ENCODE measurements at regions not wholly inside any gene's neighbourhood (a gene's known extent, or its start where the extent isn't known, plus 50 kb on each side); places are given as distances from the start of the nearest gene placed in this dataset.
"Not testable (repeated sequence)": the region's sequence is repeated elsewhere in the genome, so short reads cannot be mapped to it uniquely, and the experiment has no call there.

GRCh38 chr1:4489486-4489885 lies 164.9 kb upstream of the AJAP1 start:
- dilution Hi-C loops (cut with MboI; ENCODE audit: extremely low pct_ligation_motif_present, low sequenced_read_pairs) (no loop called here), intact Hi-C loops (cut with micrococcal nuclease) (no loop called here)
- Histone ChIP-seq H3K79me2 (ENCODE audit: control insufficient read depth, insufficient read depth, low read length) (no peaks in the 10 kb centered on the region), H3K4me2 (ENCODE audit: insufficient read depth, low read length) (no peak overlapping the region), H3K9ac (replicated peaks; ENCODE audit: extremely low read depth, insufficient read depth, low read length) (no peak overlapping the region), H3K4me1 (ENCODE audit: control insufficient read depth, extremely low read depth, insufficient read depth, low read length) (no peaks in the 10 kb centered on the region), H3K36me3 (ENCODE audit: control insufficient read depth in 2 of 2, extremely low read depth in 1 of 2, insufficient read depth in 2 of 2, low read length in 2 of 2) (no peaks in the 10 kb centered on the region), H3K27ac (ENCODE audit: insufficient read depth, low read depth, low read length) (no peak overlapping the region), H3K9me3 (replicated peaks; ENCODE audit: control insufficient read depth, insufficient read depth, low read length) (peaks cover 2% of the 10 kb centered on the region), H4K20me1 (replicated peaks; ENCODE audit: control insufficient read depth, extremely low read depth, insufficient read depth, low read length) (no peaks in the 10 kb centered on the region), H2AFZ (ENCODE audit: low read depth, low read length) (no peak overlapping the region), H3K27me3 (ENCODE audit: control insufficient read depth in 2 of 2, insufficient read depth in 2 of 2, low read length in 2 of 2) (no peaks in the 10 kb centered on the region), H3K4me3 (replicated peaks in 1 of 3; ENCODE audit: insufficient read depth in 1 of 3, low read depth in 1 of 3, low read length in 3 of 3) (no peak overlapping the region), H3K9me1 (replicated peaks; ENCODE audit: control insufficient read depth, extremely low read depth, insufficient read depth, low read length) (no peaks in the 10 kb centered on the region)
- FAIRE-seq (no peak), DNase-seq (ENCODE audit: low read depth, low spot score) (no peak)
- no peak for TF ChIP-seq MAX (IDR thresholded peaks at IDR 0.05; ENCODE audit: insufficient read depth, insufficient read length)
- ChIA-PET POLR2A (no interaction called here), CTCF (no interaction called here)
- no TSS peak for BruUV-seq (replicated peaks)

GRCh38 chr1:4489992-4490391 lies 164.4 kb upstream of the AJAP1 start:
- H4K20me1 ChIP-seq (replicated peaks; ENCODE audit: control insufficient read depth, extremely low read depth, insufficient read depth, low read length); H3K4me3 ChIP-seq (replicated peaks in 1 of 3; ENCODE audit: insufficient read depth in 1 of 3, low read depth in 1 of 3, low read length in 3 of 3); H3K79me2 ChIP-seq (ENCODE audit: control insufficient read depth, insufficient read depth, low read length); BruUV-seq (replicated peaks); H3K36me3 ChIP-seq (ENCODE audit: control insufficient read depth in 2 of 2, extremely low read depth in 1 of 2, insufficient read depth in 2 of 2, low read length in 2 of 2); CTCF ChIA-PET; H3K9me3 ChIP-seq (replicated peaks; ENCODE audit: control insufficient read depth, insufficient read depth, low read length); H3K9ac ChIP-seq (replicated peaks; ENCODE audit: extremely low read depth, insufficient read depth, low read length); FAIRE-seq; H3K27ac ChIP-seq (ENCODE audit: insufficient read depth, low read depth, low read length); intact Hi-C loops (cut with micrococcal nuclease); POLR2A ChIA-PET; DNase-seq (ENCODE audit: low read depth, low spot score); H3K27me3 ChIP-seq (ENCODE audit: control insufficient read depth in 2 of 2, insufficient read depth in 2 of 2, low read length in 2 of 2); H3K4me2 ChIP-seq (ENCODE audit: insufficient read depth, low read length); H2AFZ ChIP-seq (ENCODE audit: low read depth, low read length); H3K4me1 ChIP-seq (ENCODE audit: control insufficient read depth, extremely low read depth, insufficient read depth, low read length); H3K9me1 ChIP-seq (replicated peaks; ENCODE audit: control insufficient read depth, extremely low read depth, insufficient read depth, low read length); dilution Hi-C loops (cut with MboI; ENCODE audit: extremely low pct_ligation_motif_present, low sequenced_read_pairs): not testable (repeated sequence)

GRCh38 chr1:4494027-4494426 lies 160.4 kb upstream of the AJAP1 start:
- H3K27ac ChIP-seq (ENCODE audit: insufficient read depth, low read depth, low read length): no peak overlapping the region
- no peaks in the 10 kb centered on the region for H3K79me2 ChIP-seq (ENCODE audit: control insufficient read depth, insufficient read depth, low read length)
- FAIRE-seq (no peak), DNase-seq (ENCODE audit: low read depth, low spot score) (no peak)
- no peak overlapping the region for H3K4me2 ChIP-seq (ENCODE audit: insufficient read depth, low read length)
- no peak overlapping the region for H3K4me3 ChIP-seq (replicated peaks in 1 of 3; ENCODE audit: insufficient read depth in 1 of 3, low read depth in 1 of 3, low read length in 3 of 3)
- intact Hi-C loops (cut with micrococcal nuclease): no loop called here
- H2AFZ ChIP-seq (ENCODE audit: low read depth, low read length): no peak overlapping the region
- dilution Hi-C loops (cut with MboI; ENCODE audit: extremely low pct_ligation_motif_present, low sequenced_read_pairs): no loop called here
- H4K20me1 ChIP-seq (replicated peaks; ENCODE audit: control insufficient read depth, extremely low read depth, insufficient read depth, low read length): no peaks in the 10 kb centered on the region
- no peak overlapping the region for H3K9ac ChIP-seq (replicated peaks; ENCODE audit: extremely low read depth, insufficient read depth, low read length)
- peaks cover 5% of the 10 kb centered on the region for H3K9me3 ChIP-seq (replicated peaks; ENCODE audit: control insufficient read depth, insufficient read depth, low read length)
- no peaks in the 10 kb centered on the region for H3K4me1 ChIP-seq (ENCODE audit: control insufficient read depth, extremely low read depth, insufficient read depth, low read length)
- H3K9me1 ChIP-seq (replicated peaks; ENCODE audit: control insufficient read depth, extremely low read depth, insufficient read depth, low read length): no peaks in the 10 kb centered on the region
- ChIA-PET CTCF (no interaction called here), POLR2A (no interaction called here)
- H3K36me3 ChIP-seq (ENCODE audit: control insufficient read depth in 2 of 2, extremely low read depth in 1 of 2, insufficient read depth in 2 of 2, low read length in 2 of 2): no peaks in the 10 kb centered on the region
- H3K27me3 ChIP-seq (ENCODE audit: control insufficient read depth in 2 of 2, insufficient read depth in 2 of 2, low read length in 2 of 2): no peaks in the 10 kb centered on the region
- TF ChIP-seq GATA2 (IDR thresholded peaks at IDR 0.05; ENCODE audit: insufficient read depth, insufficient read length, low read depth, low read length) (no peak), EZH2 (IDR thresholded peaks at IDR 0.05; ENCODE audit: borderline replicate concordance, low read depth, low read length, severe bottlenecking) (no peak), POLR2AphosphoS5 (IDR thresholded peaks at IDR 0.05; ENCODE audit: insufficient read depth, low read depth, low read length) (no peak), POLR2A (IDR thresholded peaks at IDR 0.05; ENCODE audit: low read depth, low read length) (no peak), CTCF (IDR thresholded peaks at IDR 0.05; ENCODE audit: extremely low read depth in 1 of 2, insufficient read depth in 1 of 2, low read depth in 1 of 2, low read length in 2 of 2) (no peak), JUN (IDR thresholded peaks at IDR 0.05; ENCODE audit: borderline replicate concordance, insufficient read depth, insufficient read length, low read depth) (no peak), MYC (IDR thresholded peaks at IDR 0.05; ENCODE audit: low read depth, low read length) (no peak), MAX (IDR thresholded peaks at IDR 0.05; ENCODE audit: insufficient read depth, insufficient read length) (no peak)
- BruUV-seq (replicated peaks): no TSS peak
